ENCODE measurements at regions not wholly inside any gene's neighbourhood (a gene's known extent, or its start where the extent isn't known, plus 50 kb on each side); places are given as distances from the start of the nearest gene placed in this dataset.

DNA sequence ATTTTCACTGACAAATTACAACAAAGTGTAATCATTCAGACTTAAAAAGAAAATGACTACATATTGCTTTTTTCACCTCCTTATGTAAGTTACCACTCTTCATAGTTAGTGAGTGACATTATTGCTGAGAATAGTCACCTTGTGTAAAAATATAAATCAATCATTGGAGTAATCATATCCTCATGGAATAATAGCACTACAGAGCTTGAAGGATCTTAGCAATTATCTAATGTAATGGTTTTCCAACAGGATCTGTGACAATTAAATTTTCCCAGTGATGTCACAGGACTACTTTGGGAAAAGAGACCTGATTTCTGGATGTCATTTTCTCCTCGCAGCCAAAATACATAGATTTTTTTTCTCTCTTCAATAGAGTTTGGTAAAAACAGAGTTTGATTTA lies 833.0 kb upstream of the PCDH9 start:
- TF ChIP-seq POLR2A (IDR thresholded peaks at IDR 0.05) = no peak
- TF ChIP-seq, protein P1, sequence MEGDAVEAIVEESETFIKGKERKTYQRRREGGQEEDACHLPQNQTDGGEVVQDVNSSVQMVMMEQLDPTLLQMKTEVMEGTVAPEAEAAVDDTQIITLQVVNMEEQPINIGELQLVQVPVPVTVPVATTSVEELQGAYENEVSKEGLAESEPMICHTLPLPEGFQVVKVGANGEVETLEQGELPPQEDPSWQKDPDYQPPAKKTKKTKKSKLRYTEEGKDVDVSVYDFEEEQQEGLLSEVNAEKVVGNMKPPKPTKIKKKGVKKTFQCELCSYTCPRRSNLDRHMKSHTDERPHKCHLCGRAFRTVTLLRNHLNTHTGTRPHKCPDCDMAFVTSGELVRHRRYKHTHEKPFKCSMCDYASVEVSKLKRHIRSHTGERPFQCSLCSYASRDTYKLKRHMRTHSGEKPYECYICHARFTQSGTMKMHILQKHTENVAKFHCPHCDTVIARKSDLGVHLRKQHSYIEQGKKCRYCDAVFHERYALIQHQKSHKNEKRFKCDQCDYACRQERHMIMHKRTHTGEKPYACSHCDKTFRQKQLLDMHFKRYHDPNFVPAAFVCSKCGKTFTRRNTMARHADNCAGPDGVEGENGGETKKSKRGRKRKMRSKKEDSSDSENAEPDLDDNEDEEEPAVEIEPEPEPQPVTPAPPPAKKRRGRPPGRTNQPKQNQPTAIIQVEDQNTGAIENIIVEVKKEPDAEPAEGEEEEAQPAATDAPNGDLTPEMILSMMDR (IDR thresholded peaks at IDR 0.05 in 8 of 11, conservative IDR thresholded peaks at IDR 0.05 in 3 of 11) = no peak

All from spleen (tissue), 7 donors.